ENCODE measurements at regions not wholly inside any gene's neighbourhood (a gene's known extent, or its start where the extent isn't known, plus 50 kb on each side); places are given as distances from the start of the nearest gene placed in this dataset.

DNA sequence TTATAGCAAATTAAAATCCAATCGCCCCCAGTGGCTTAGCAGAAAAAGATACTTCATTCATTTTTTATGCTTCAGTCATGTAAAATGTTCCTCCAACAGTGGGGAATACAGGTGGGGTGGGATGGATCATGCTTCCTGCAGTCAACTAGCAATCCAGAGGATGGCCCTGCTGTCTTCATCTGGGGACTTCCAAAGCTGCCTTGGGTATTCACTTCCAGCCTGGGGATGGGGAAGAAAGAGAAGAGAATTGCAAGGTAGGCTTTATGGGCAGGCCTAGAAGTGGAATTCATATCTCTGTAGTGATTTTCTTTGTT, 354.8 kb upstream of the SLCO3A1 start (continued):
- TF ChIP-seq, protein P1, sequence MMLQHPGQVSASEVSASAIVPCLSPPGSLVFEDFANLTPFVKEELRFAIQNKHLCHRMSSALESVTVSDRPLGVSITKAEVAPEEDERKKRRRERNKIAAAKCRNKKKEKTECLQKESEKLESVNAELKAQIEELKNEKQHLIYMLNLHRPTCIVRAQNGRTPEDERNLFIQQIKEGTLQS (IDR thresholded peaks at IDR 0.05), result no peak
- TF ChIP-seq TAF1 (conservative IDR thresholded peaks at IDR 0.05), result no peak
- TF ChIP-seq EGR1 (IDR thresholded peaks at IDR 0.05; ENCODE audit: low read depth in 2 of 2), result no peak
- no peak for TF ChIP-seq RXRA (IDR thresholded peaks at IDR 0.05)
- no peak for TF ChIP-seq GABPA (IDR thresholded peaks at IDR 0.05 in 1 of 2, conservative IDR thresholded peaks at IDR 0.05 in 1 of 2)
- TF ChIP-seq SP1 (IDR thresholded peaks at IDR 0.05), result no peak

DNA sequence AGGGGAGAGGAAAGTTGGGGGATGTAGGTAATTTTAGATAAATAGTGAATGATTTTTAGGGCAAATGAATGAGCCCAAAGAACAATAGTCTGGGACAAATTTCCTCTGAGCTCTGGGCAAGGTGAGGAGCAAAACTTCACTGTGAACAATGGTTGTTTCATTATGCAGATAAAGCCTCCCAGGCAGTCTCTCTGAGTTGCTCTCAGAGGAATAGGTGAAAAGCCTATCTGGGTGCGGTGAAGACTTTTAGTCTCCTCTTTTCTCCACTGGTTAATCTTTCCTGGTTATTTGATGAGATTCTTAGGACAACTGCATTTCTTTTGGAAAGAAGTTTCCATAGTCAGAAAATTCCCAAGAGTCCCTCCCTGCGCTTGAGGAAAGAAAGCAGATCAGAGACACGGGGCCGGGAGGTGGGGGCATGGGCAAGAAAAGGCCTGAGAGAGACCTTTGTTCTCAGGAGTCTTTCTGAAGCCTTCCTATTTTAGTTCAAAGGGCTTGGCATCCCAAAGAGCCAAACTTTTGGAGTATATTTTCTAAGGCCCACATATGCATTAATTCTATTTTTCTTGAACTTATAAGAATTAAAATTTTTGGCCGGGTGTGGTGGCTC, 353.6 kb upstream of the SLCO3A1 start:
- TF ChIP-seq, protein P2, sequence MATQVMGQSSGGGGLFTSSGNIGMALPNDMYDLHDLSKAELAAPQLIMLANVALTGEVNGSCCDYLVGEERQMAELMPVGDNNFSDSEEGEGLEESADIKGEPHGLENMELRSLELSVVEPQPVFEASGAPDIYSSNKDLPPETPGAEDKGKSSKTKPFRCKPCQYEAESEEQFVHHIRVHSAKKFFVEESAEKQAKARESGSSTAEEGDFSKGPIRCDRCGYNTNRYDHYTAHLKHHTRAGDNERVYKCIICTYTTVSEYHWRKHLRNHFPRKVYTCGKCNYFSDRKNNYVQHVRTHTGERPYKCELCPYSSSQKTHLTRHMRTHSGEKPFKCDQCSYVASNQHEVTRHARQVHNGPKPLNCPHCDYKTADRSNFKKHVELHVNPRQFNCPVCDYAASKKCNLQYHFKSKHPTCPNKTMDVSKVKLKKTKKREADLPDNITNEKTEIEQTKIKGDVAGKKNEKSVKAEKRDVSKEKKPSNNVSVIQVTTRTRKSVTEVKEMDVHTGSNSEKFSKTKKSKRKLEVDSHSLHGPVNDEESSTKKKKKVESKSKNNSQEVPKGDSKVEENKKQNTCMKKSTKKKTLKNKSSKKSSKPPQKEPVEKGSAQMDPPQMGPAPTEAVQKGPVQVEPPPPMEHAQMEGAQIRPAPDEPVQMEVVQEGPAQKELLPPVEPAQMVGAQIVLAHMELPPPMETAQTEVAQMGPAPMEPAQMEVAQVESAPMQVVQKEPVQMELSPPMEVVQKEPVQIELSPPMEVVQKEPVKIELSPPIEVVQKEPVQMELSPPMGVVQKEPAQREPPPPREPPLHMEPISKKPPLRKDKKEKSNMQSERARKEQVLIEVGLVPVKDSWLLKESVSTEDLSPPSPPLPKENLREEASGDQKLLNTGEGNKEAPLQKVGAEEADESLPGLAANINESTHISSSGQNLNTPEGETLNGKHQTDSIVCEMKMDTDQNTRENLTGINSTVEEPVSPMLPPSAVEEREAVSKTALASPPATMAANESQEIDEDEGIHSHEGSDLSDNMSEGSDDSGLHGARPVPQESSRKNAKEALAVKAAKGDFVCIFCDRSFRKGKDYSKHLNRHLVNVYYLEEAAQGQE (IDR thresholded peaks at IDR 0.05), result no peak
- TF ChIP-seq FOXA2 (IDR thresholded peaks at IDR 0.05) (no peak), HNF4A (conservative IDR thresholded peaks at IDR 0.05) (no peak), GABPA (IDR thresholded peaks at IDR 0.05 in 1 of 2, conservative IDR thresholded peaks at IDR 0.05 in 1 of 2) (no peak), TAF1 (conservative IDR thresholded peaks at IDR 0.05) (no peak), JUND (IDR thresholded peaks at IDR 0.05) (no peak)
- TF ChIP-seq, protein P3, sequence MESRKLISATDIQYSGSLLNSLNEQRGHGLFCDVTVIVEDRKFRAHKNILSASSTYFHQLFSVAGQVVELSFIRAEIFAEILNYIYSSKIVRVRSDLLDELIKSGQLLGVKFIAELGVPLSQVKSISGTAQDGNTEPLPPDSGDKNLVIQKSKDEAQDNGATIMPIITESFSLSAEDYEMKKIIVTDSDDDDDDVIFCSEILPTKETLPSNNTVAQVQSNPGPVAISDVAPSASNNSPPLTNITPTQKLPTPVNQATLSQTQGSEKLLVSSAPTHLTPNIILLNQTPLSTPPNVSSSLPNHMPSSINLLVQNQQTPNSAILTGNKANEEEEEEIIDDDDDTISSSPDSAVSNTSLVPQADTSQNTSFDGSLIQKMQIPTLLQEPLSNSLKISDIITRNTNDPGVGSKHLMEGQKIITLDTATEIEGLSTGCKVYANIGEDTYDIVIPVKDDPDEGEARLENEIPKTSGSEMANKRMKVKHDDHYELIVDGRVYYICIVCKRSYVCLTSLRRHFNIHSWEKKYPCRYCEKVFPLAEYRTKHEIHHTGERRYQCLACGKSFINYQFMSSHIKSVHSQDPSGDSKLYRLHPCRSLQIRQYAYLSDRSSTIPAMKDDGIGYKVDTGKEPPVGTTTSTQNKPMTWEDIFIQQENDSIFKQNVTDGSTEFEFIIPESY (IDR thresholded peaks at IDR 0.05), result no peak
- 97% methylated on average over 5 of the region's 5 CpGs for WGBS
- H3K27ac ChIP-seq (ENCODE audit: low read depth in 1 of 2, low read length in 2 of 2), result no peak overlapping the region
- no peak for DNase-seq (ENCODE audit: low spot score)
- no peak overlapping the region for H3K4me3 ChIP-seq (ENCODE audit: low read depth in 1 of 3, low read length in 3 of 3)
- no peak overlapping the region for H3K9ac ChIP-seq (ENCODE audit: low read depth in 1 of 2, low read length in 2 of 2)
- no peaks in the 10 kb centered on the region for H3K36me3 ChIP-seq (ENCODE audit: control insufficient read depth in 4 of 4, insufficient read depth in 3 of 4, low read depth in 1 of 4, low read length in 3 of 4)
- no peaks in the 10 kb centered on the region for H3K27me3 ChIP-seq (ENCODE audit: control insufficient read depth in 4 of 4, insufficient read depth in 4 of 4, low read length in 3 of 4)
- H3K9me3 ChIP-seq (ENCODE audit: control insufficient read depth in 4 of 4, low read length in 3 of 4), result no peaks in the 10 kb centered on the region
- H3K4me1 ChIP-seq (ENCODE audit: control insufficient read depth in 4 of 4, insufficient read depth in 4 of 4, low read length in 3 of 4), result peaks cover 5 to 18% (median 11%) of the 10 kb centered on the region in 4 donors

DNA sequence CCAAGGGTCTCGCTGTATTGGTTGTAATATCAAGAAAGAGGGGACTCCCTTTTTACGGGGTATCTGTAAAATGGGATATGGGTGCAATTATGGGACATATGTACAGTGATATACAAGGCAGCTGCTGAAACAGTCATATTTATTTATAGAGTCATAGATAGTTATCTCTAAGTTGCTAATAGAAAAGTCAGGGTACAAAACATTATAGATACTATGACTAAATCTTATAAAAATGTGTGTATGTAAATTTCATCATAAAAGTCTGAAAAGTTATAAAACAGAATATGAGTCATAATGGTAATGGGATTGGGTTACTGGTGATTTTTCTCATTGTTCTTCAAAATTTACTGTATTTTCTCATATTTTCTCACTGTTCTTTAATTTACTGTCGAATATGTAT, 344.9 kb upstream of the SLCO3A1 start:
- no peaks in the 10 kb centered on the region for H3K4me1 ChIP-seq (ENCODE audit: control insufficient read depth in 4 of 4, insufficient read depth in 4 of 4, low read length in 3 of 4)
- TF ChIP-seq YY1 (IDR thresholded peaks at IDR 0.05) (no peak), TAF1 (conservative IDR thresholded peaks at IDR 0.05) (no peak), HNF4A (conservative IDR thresholded peaks at IDR 0.05) (no peak), HNF4G (IDR thresholded peaks at IDR 0.05) (no peak), RXRA (IDR thresholded peaks at IDR 0.05) (no peak)
- 91% methylated on average over 3 of the region's 3 CpGs for WGBS
- H3K9me3 ChIP-seq (ENCODE audit: control insufficient read depth in 4 of 4, low read length in 3 of 4), result no peaks in the 10 kb centered on the region
- no peak overlapping the region for H3K27ac ChIP-seq (ENCODE audit: low read depth in 1 of 2, low read length in 2 of 2)
- no peaks in the 10 kb centered on the region for H3K27me3 ChIP-seq (ENCODE audit: control insufficient read depth in 4 of 4, insufficient read depth in 4 of 4, low read length in 3 of 4)
- no peak for DNase-seq (ENCODE audit: low spot score)
- H3K36me3 ChIP-seq (ENCODE audit: control insufficient read depth in 4 of 4, insufficient read depth in 3 of 4, low read depth in 1 of 4, low read length in 3 of 4), result no peaks in the 10 kb centered on the region
- H3K4me3 ChIP-seq (ENCODE audit: low read depth in 1 of 3, low read length in 3 of 3), result no peak overlapping the region
- H3K9ac ChIP-seq (ENCODE audit: low read depth in 1 of 2, low read length in 2 of 2), result no peak overlapping the region
